Neutrophil (primary cell): ENCODE measurements at regions not wholly inside any gene's neighbourhood (a gene's known extent, or its start where the extent isn't known, plus 50 kb on each side); places are given as distances from the start of the nearest gene placed in this dataset.

Source experiments
- H3K27ac ChIP-seq: fragments of 200-600 bp; sonication (generic); 2 replicates; pipeline ENCODE4 v1.5.1; 2016; ENCODE audit warnings: mild to moderate bottlenecking, moderate library complexity
- H3K27me3 ChIP-seq: fragments of 200-600 bp; sonication (generic); 2 replicates; pipeline ENCODE4 v1.6.0; 2016; ENCODE audit warnings: mild to moderate bottlenecking
- H3K36me3 ChIP-seq: fragments of 200-600 bp; sonication (generic); 2 replicates; pipeline ENCODE4 v1.5.1; 2017
- H3K4me1 ChIP-seq, 2 experiments: fragments of 200-600 bp in 1 of 2; sonication (generic) in 1 of 2; 1 replicate in 1 of 2; 2 replicates in 1 of 2; pipeline versions ENCODE4 v1.5.1 to v1.6.1; 2013 to 2016; ENCODE audit warnings: low read depth in 1 of 2, low read length in 1 of 2, mild to moderate bottlenecking in 1 of 2, moderate library complexity in 1 of 2; ENCODE audit not compliant: control insufficient read depth in 1 of 2, insufficient read depth in 1 of 2
- H3K4me3 ChIP-seq, 2 experiments: fragments of 200-600 bp in 1 of 2; sonication (generic) in 1 of 2; 1 replicate in 1 of 2; 2 replicates in 1 of 2; pipeline ENCODE4 v1.5.1; 2013 to 2016; ENCODE audit warnings: low read depth in 1 of 2, low read length in 1 of 2, mild to moderate bottlenecking in 1 of 2, moderate library complexity in 1 of 2
- H3K9me3 ChIP-seq: fragments of 200-600 bp; sonication (generic); 2 replicates; pipeline ENCODE4 v1.5.1; 2016
- TF ChIP-seq, protein P1 (sequence below): fragments of 200-600 bp; sonication (generic); IDR thresholded peaks from 2 replicates; pipeline ENCODE4 v1.5.1; 2016; ENCODE audit warnings: antibody characterized with exemption

DNA sequence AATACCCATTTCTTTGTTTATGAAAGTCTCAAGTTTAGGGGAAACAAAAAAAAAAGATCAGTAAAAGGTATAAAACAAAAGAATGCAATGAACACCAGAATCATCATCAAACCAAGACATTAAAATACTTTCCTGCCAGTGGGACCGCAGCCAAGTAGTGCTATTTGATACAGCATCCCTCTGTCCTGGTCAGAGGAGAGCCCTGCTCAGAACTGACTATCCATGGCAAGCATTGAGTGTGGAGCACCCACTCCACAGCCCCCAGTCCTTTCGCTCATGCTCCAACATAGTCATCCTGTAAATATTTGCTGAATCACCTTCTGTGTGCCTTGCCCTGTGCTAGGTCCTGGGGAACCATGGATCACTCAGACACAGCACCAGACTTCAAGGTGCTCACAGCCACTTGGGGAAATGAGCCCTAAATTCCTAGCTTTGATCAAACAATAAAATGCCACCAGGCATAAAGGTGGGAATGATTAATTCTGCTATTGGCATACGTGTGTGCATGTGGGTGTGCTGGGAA, 213.6 kb upstream of the TBX20 start:
- no peaks in the 10 kb centered on the region for H3K9me3 ChIP-seq
- no peaks in the 10 kb centered on the region for H3K36me3 ChIP-seq
- no peak overlapping the region for H3K4me3 ChIP-seq
- H3K27ac ChIP-seq, result no peak overlapping the region
- TF ChIP-seq, protein P1, sequence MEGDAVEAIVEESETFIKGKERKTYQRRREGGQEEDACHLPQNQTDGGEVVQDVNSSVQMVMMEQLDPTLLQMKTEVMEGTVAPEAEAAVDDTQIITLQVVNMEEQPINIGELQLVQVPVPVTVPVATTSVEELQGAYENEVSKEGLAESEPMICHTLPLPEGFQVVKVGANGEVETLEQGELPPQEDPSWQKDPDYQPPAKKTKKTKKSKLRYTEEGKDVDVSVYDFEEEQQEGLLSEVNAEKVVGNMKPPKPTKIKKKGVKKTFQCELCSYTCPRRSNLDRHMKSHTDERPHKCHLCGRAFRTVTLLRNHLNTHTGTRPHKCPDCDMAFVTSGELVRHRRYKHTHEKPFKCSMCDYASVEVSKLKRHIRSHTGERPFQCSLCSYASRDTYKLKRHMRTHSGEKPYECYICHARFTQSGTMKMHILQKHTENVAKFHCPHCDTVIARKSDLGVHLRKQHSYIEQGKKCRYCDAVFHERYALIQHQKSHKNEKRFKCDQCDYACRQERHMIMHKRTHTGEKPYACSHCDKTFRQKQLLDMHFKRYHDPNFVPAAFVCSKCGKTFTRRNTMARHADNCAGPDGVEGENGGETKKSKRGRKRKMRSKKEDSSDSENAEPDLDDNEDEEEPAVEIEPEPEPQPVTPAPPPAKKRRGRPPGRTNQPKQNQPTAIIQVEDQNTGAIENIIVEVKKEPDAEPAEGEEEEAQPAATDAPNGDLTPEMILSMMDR, result no peak
- H3K4me1 ChIP-seq, result no peaks in the 10 kb centered on the region
- peaks cover 10% of the 10 kb centered on the region for H3K27me3 ChIP-seq

DNA sequence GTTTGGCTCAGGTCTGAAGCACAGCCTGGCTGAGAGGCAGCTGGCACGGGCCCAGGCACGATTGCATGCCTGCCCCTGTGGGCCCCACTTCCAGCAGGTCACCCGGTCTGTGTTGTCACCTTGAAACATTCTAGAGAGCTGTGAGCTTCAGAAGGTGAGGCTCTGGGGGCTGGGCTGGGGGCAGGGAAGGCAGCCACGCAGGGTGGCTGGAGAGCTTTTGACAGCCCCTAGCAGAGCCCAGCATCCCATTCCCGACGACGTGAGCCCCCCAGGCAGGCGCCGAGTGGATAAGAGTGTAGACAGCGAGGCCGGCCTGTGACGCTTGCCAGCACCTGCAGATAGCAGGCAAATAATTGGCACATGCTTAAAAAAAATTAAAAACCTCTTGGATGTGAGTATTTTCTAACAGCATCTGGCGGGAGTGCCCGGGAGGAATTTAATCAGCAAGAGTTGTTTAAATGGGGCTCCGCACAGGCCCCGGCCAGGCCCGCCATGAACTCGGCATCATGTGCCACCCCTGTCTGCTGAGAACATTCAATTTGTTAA, 212.0 kb upstream of the TBX20 start:
- Histone ChIP-seq H3K36me3 (no peaks in the 10 kb centered on the region), H3K4me1 (no peaks in the 10 kb centered on the region), H3K4me3 (no peak overlapping the region), H3K9me3 (no peaks in the 10 kb centered on the region), H3K27ac (no peak overlapping the region), H3K27me3 (no peaks in the 10 kb centered on the region)
- TF ChIP-seq, protein P1, result no peak

DNA sequence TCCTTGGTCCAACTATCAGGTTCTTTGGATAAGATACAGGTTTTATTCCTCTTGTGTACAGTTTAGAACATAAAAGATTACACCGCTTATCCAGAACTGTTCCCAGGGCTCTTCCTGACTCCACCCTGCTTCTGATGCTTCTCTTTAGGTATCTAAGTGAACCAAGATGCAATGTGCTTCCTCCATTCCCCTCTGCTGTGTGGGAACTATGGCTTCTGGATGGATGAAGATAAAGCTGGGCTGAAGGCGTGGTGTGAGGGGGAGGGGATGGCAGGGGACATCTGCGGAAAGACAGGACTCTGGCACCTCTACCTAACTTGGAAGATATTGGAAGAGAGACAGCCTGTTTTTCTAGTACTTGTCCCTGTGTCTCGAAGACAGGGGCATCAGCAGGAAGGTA, 209.9 kb upstream of the TBX20 start:
- Histone ChIP-seq H3K9me3 (no peaks in the 10 kb centered on the region), H3K27me3 (no peaks in the 10 kb centered on the region), H3K4me1 (no peaks in the 10 kb centered on the region), H3K36me3 (no peaks in the 10 kb centered on the region), H3K4me3 (no peak overlapping the region), H3K27ac (no peak overlapping the region)
- TF ChIP-seq, protein P1, result no peak

DNA sequence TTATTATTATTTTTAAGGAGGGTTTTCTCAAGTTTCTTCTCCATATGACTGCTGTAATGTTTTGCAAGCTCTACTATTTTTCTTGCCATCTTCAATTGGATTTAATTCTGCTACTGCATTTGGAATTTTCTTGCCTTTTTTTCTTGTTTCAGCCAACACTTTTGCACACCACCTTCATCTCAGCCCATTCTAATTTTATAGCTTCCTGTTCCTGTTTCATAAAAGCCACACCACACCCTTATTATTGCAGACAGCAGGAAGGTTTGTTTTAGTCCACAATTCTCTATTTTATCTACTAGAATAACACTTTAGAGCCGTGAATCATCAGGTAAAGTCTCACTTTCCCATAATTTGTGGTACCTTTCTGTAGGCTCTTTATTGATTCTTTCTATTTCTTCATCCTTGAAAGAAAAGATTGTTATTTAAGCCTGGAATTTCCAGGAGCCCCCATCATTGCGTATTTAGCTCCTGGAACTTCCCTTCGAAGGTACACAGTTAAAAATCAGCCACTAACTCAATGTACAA, 209.3 kb upstream of the TBX20 start:
- H3K4me1 ChIP-seq, result no peaks in the 10 kb centered on the region
- H3K4me3 ChIP-seq, result no peak overlapping the region
- H3K27me3 ChIP-seq, result no peaks in the 10 kb centered on the region
- TF ChIP-seq, protein P1, result no peak
- no peaks in the 10 kb centered on the region for H3K9me3 ChIP-seq
- no peaks in the 10 kb centered on the region for H3K36me3 ChIP-seq
- no peak overlapping the region for H3K27ac ChIP-seq

DNA sequence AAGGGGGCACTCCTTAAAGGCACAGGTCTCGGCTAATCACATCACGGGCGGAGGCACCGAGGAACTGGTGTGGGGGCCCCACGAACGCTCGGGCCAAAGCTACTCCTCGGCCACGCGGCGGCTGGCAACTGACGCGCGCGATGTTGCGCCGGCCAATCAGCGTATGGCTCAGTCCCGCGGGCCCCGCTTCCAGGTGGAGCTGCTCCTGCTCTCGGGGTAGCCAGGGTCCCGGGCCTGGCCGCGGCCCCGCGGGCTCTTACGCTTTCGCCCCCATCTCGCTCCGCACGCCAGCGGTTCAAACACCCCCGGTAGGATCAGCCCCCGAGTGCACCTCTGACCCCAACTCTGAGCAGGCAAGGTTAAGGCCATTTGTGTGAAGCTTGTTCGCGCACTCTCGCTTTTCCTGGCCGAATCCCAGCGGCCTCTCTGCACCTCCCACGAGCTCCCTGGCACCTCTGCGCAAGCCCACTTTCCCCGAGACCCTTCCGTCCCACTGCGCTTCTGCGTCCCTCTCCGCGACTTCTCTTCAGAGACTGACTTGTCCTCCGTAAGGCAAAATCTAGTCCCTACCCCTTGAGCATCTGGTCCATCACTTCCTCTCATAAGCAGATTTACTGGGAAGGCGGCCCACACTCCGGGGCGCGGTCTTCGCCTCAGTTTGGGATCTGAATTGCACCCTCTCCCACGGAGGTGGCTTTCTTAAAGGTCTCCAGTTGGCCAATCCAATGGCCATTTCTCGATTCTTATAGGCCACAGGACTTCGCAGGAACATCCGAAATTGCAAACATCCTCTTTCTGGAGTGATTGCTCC, 200.9 kb upstream of the TBX20 start:
- Histone ChIP-seq H3K36me3 (no peaks in the 10 kb centered on the region), H3K4me3 (no peak overlapping the region), H3K27ac (no peak overlapping the region), H3K27me3 (peaks cover 43% of the 10 kb centered on the region), H3K4me1 (no peaks in the 10 kb centered on the region), H3K9me3 (no peaks in the 10 kb centered on the region)
- TF ChIP-seq, protein P1, result no peak
